ENCODE measurements at regions not wholly inside any gene's neighbourhood (a gene's known extent, or its start where the extent isn't known, plus 50 kb on each side); places are given as distances from the start of the nearest gene placed in this dataset.

GRCh38 chr10:100656454-100656853 is 88.9 kb upstream of the PAX2 start:
- no peak for DNase-seq (ENCODE audit: low read depth)

GRCh38 chr10:100658269-100658668 is 87.1 kb upstream of the PAX2 start:
- TF ChIP-seq, protein P1, sequence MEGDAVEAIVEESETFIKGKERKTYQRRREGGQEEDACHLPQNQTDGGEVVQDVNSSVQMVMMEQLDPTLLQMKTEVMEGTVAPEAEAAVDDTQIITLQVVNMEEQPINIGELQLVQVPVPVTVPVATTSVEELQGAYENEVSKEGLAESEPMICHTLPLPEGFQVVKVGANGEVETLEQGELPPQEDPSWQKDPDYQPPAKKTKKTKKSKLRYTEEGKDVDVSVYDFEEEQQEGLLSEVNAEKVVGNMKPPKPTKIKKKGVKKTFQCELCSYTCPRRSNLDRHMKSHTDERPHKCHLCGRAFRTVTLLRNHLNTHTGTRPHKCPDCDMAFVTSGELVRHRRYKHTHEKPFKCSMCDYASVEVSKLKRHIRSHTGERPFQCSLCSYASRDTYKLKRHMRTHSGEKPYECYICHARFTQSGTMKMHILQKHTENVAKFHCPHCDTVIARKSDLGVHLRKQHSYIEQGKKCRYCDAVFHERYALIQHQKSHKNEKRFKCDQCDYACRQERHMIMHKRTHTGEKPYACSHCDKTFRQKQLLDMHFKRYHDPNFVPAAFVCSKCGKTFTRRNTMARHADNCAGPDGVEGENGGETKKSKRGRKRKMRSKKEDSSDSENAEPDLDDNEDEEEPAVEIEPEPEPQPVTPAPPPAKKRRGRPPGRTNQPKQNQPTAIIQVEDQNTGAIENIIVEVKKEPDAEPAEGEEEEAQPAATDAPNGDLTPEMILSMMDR (IDR thresholded peaks at IDR 0.05; ENCODE audit: insufficient read depth, low read depth, low read length, missing control alignments), result no peak
- no peak for DNase-seq (ENCODE audit: low read depth)
- H3K4me3 ChIP-seq (ENCODE audit: low read depth, low read length), result no peak overlapping the region

More at GRCh38 chr10:100656454-100656853, 88.9 kb upstream of the PAX2 start:
- no peak overlapping the region for H3K4me3 ChIP-seq (ENCODE audit: low read depth, low read length)
- TF ChIP-seq, protein P1 (IDR thresholded peaks at IDR 0.05; ENCODE audit: insufficient read depth, low read depth, low read length, missing control alignments), result no peak

- DNase-seq (ENCODE audit: low read depth), result no peak
- no peak overlapping the region for H3K4me3 ChIP-seq (ENCODE audit: low read depth, low read length)
- TF ChIP-seq, protein P1 (IDR thresholded peaks at IDR 0.05; ENCODE audit: insufficient read depth, low read depth, low read length, missing control alignments), result no peak
Observed at GRCh38 chr10:100659361-100660098, 85.9 kb upstream of the PAX2 start.

GRCh38 chr10:100660365-100660764 is 85.0 kb upstream of the PAX2 start:
- TF ChIP-seq, protein P1 (IDR thresholded peaks at IDR 0.05; ENCODE audit: insufficient read depth, low read depth, low read length, missing control alignments), result no peak
- DNase-seq (ENCODE audit: low read depth), result no peak
- no peak overlapping the region for H3K4me3 ChIP-seq (ENCODE audit: low read depth, low read length)

GRCh38 chr10:100660945-100661344 is 84.4 kb upstream of the PAX2 start:
- no peak overlapping the region for H3K4me3 ChIP-seq (ENCODE audit: low read depth, low read length)
- TF ChIP-seq, protein P1 (IDR thresholded peaks at IDR 0.05; ENCODE audit: insufficient read depth, low read depth, low read length, missing control alignments), result no peak
- no peak for DNase-seq (ENCODE audit: low read depth)

DNA sequence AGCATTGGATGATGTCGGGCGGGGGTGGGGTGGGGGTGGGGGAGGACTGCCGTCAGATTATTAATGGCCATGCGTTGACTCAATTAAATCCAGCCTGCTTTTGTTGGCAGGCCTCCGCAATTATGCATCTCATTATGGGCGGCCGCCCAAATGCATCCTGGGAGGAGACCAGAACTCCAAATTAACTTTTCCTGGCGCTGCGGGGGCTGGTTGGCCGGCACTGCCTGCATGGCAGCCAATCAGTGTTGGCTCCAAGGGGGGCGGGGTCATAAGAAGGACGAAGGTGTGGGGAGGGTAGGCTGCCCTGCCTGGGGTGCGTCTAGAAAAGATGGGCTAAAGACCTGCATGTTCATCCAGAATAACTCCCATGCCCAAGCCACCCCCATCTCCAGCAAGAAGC is 83.9 kb upstream of the PAX2 start:
- no peak for DNase-seq (ENCODE audit: low read depth)
- H3K4me3 ChIP-seq (ENCODE audit: low read depth, low read length), result no peak overlapping the region
- TF ChIP-seq, protein P1 (IDR thresholded peaks at IDR 0.05; ENCODE audit: insufficient read depth, low read depth, low read length, missing control alignments), result no peak

GRCh38 chr10:100662067-100662466 is 83.3 kb upstream of the PAX2 start:
- TF ChIP-seq, protein P1 (IDR thresholded peaks at IDR 0.05; ENCODE audit: insufficient read depth, low read depth, low read length, missing control alignments), result no peak
- H3K4me3 ChIP-seq (ENCODE audit: low read depth, low read length), result no peak overlapping the region
- DNase-seq (ENCODE audit: low read depth), result no peak
